GM23338 (cell line): ENCODE measurements at regions not wholly inside any gene's neighbourhood (a gene's known extent, or its start where the extent isn't known, plus 50 kb on each side); places are given as distances from the start of the nearest gene placed in this dataset.

Source experiments
- ATAC-seq: fragments of 200-7000 bp; cut with Tn5 transposase; 3 replicates; pipeline ENCODE4 v1.9.1; 2020
- DNase-seq: peaks from one replicate; pipeline ENCODE4 v3.0.0-alpha.2; 2015; ENCODE audit warnings: low spot score
- H2AFZ ChIP-seq: fragments of 200-600 bp; sonication (generic); 2 replicates; pipeline ENCODE4 v1.8.0; 2016; ENCODE audit warnings: antibody characterized with exemption, mild to moderate bottlenecking, moderate library complexity
- H3F3A ChIP-seq: fragments of 200-600 bp; sonication (generic); replicated peaks from 2 replicates; pipeline ENCODE4 v1.8.0; 2017; ENCODE audit warnings: antibody characterized with exemption, mixed run types, low read depth
- H3K27ac ChIP-seq: fragments of 200-600 bp; sonication (generic); 2 replicates; pipeline ENCODE4 v1.6.1; 2016; ENCODE audit warnings: low read depth
- H3K27me3 ChIP-seq: fragments of 200-600 bp; sonication (generic); 2 replicates; pipeline ENCODE4 v1.8.0; 2016; ENCODE audit warnings: mild to moderate bottlenecking, mixed run types, moderate library complexity; ENCODE audit not compliant: insufficient read depth
- H3K36me3 ChIP-seq: fragments of 200-600 bp; sonication (generic); 2 replicates; pipeline ENCODE4 v1.8.0; 2016; ENCODE audit warnings: mild to moderate bottlenecking; ENCODE audit not compliant: insufficient read depth
- H3K4me1 ChIP-seq: fragments of 200-600 bp; sonication (generic); 2 replicates; pipeline ENCODE4 v1.8.0; 2016; ENCODE audit warnings: mild to moderate bottlenecking, moderate library complexity; ENCODE audit not compliant: insufficient read depth
- H3K4me2 ChIP-seq: fragments of 200-600 bp; sonication (generic); 2 replicates; pipeline ENCODE4 v1.7.1; 2017; ENCODE audit warnings: mixed run types
- H3K4me3 ChIP-seq: fragments of 200-600 bp; sonication (generic); 2 replicates; pipeline ENCODE4 v1.6.1; 2016; ENCODE audit warnings: mixed run types
- H3K79me2 ChIP-seq: fragments of 200-600 bp; sonication (generic); replicated peaks from 2 replicates; pipeline ENCODE4 v1.8.0; 2017; ENCODE audit warnings: mild to moderate bottlenecking; ENCODE audit not compliant: insufficient read depth
- H3K9me2 ChIP-seq: fragments of 200-600 bp; sonication (generic); 2 replicates; pipeline ENCODE4 v1.8.0; 2017; ENCODE audit not compliant: insufficient read depth
- H4K20me1 ChIP-seq: fragments of 200-600 bp; sonication (generic); replicated peaks from 2 replicates; pipeline ENCODE4 v1.8.0; 2017; ENCODE audit warnings: mild to moderate bottlenecking; ENCODE audit not compliant: insufficient read depth
- H3K27ac Mint-ChIP-seq: 2 replicates; pipeline ENCODE4 v1.8.0; 2020; ENCODE audit warnings: inconsistent platforms, mild to moderate bottlenecking, moderate library complexity, mixed read lengths
- H3K27me3 Mint-ChIP-seq: 3 replicates; pipeline ENCODE4 v1.8.0; 2022; ENCODE audit warnings: low read depth, mild to moderate bottlenecking, moderate library complexity, mixed read lengths, inconsistent platforms; ENCODE audit not compliant: insufficient read depth, poor library complexity
- H3K36me3 Mint-ChIP-seq: 3 replicates; pipeline ENCODE4 v1.8.0; 2021; ENCODE audit warnings: low read depth, mild to moderate bottlenecking, inconsistent platforms, moderate library complexity, mixed read lengths
- H3K4me1 Mint-ChIP-seq: 3 replicates; pipeline ENCODE4 v1.8.0; 2020; ENCODE audit warnings: mild to moderate bottlenecking, inconsistent platforms, mixed read lengths
- H3K4me3 Mint-ChIP-seq: 3 replicates; pipeline ENCODE4 v1.8.0; 2021; ENCODE audit warnings: moderate library complexity, mild to moderate bottlenecking, inconsistent platforms, mixed read lengths
- H3K9me3 Mint-ChIP-seq: 3 replicates; pipeline ENCODE4 v1.8.0; 2020; ENCODE audit warnings: moderate library complexity, mild to moderate bottlenecking, inconsistent platforms, mixed read lengths
- CREB1 ChIP-seq: fragments of 250-450 bp; sonication (Bioruptor Pico); IDR thresholded peaks from 2 replicates; pipeline ENCODE4 v1.5.0; 2020; ENCODE audit warnings: low read depth, mild to moderate bottlenecking, moderate library complexity
- CTCF ChIP-seq, 2 experiments: fragments of 200-600 bp in 1 of 2; sonication (generic) in 1 of 2; conservative IDR thresholded peaks; 2 replicates each; pipeline versions ENCODE4 v1.5.1 to v1.6.1; 2016 to 2017; ENCODE audit warnings: antibody characterized with exemption in 2 of 2, low read depth in 2 of 2, mild to moderate bottlenecking in 2 of 2, moderate library complexity in 1 of 2
- ETS1 ChIP-seq: IDR thresholded peaks from 2 replicates; pipeline ENCODE4 v1.6.1; 2016; ENCODE audit warnings: antibody characterized with exemption
- EZH2 ChIP-seq: fragments of 200-600 bp; sonication (generic); IDR thresholded peaks from one replicate; pipeline ENCODE4 v1.8.0; 2017; ENCODE audit warnings: antibody characterized with exemption, mild to moderate bottlenecking, low read depth; ENCODE audit not compliant: unreplicated experiment
- EZH2phosphoT487 ChIP-seq: fragments of 200-600 bp; sonication (generic); IDR thresholded peaks from one replicate; pipeline ENCODE4 v1.8.1; 2018; ENCODE audit warnings: antibody characterized with exemption; ENCODE audit not compliant: unreplicated experiment
- JUNB ChIP-seq: IDR thresholded peaks from one replicate; pipeline ENCODE4 v1.6.1; 2016; ENCODE audit warnings: antibody characterized with exemption; ENCODE audit not compliant: unreplicated experiment
- NANOG ChIP-seq: IDR thresholded peaks from 2 replicates; pipeline ENCODE4 v1.6.1; 2016; ENCODE audit warnings: antibody characterized with exemption, borderline replicate concordance
- POLR2AphosphoS5 ChIP-seq: IDR thresholded peaks from 2 replicates; pipeline ENCODE4 v1.6.1; 2016; ENCODE audit warnings: antibody characterized with exemption, low read depth
- REST ChIP-seq: IDR thresholded peaks from one replicate; pipeline ENCODE4 v1.6.1; 2018; ENCODE audit warnings: antibody characterized with exemption; ENCODE audit not compliant: unreplicated experiment
- STAT1 ChIP-seq: IDR thresholded peaks from one replicate; pipeline ENCODE4 v1.6.1; 2016; ENCODE audit warnings: antibody characterized with exemption; ENCODE audit not compliant: unreplicated experiment
- ZNF114 ChIP-seq: fragments of 250-450 bp; sonication (Bioruptor Pico); IDR thresholded peaks from 2 replicates; pipeline ENCODE4 v1.5.0; 2020; ENCODE audit warnings: mild to moderate bottlenecking, moderate library complexity
- ZNF331 ChIP-seq: fragments of 250-450 bp; sonication (Bioruptor Pico); IDR thresholded peaks from 2 replicates; pipeline ENCODE4 v1.5.0; 2020; ENCODE audit warnings: low read depth, mild to moderate bottlenecking, moderate library complexity

GRCh38 chr4:132991111-132991510 lies 158.0 kb upstream of the PCDH10 start (continued):
- no peak for TF ChIP-seq ETS1
- TF ChIP-seq EZH2phosphoT487: no peak
- TF ChIP-seq JUNB: no peak
- no peak for TF ChIP-seq CREB1 (CRISPR knock-in tag)
- TF ChIP-seq STAT1: no peak
- no peak for TF ChIP-seq REST
- no peak for TF ChIP-seq NANOG
- no peak for TF ChIP-seq ZNF114 (CRISPR knock-in tag)
- TF ChIP-seq POLR2AphosphoS5: no peak

- Mint-ChIP-seq H3K9me3 (no peaks in the 10 kb centered on the region), H3K27me3 (no peaks in the 10 kb centered on the region), H3K36me3 (no peaks in the 10 kb centered on the region), H3K4me1 (peaks cover 3% of the 10 kb centered on the region; the same call in 1 of the 3 replicates), H3K4me3 (no peak overlapping the region), H3K27ac (no peak overlapping the region)
- DNase-seq: no peak
- Histone ChIP-seq H3K79me2 (no peaks in the 10 kb centered on the region), H2AFZ (no peak overlapping the region), H3K4me2 (no peak overlapping the region), H3K4me3 (no peak overlapping the region), H3F3A (no peaks in the 10 kb centered on the region), H3K27ac (no peak overlapping the region), H3K27me3 (no peaks in the 10 kb centered on the region), H4K20me1 (no peaks in the 10 kb centered on the region), H3K36me3 (no peaks in the 10 kb centered on the region), H3K4me1 (no peaks in the 10 kb centered on the region; the same call in 1 of the 2 replicates), H3K9me2 (no peaks in the 10 kb centered on the region)
- no peak for ATAC-seq
- TF ChIP-seq EZH2phosphoT487 (no peak), JUNB (no peak), POLR2AphosphoS5 (no peak), REST (no peak), CREB1 (CRISPR knock-in tag) (no peak), STAT1 (no peak), ETS1 (no peak), EZH2 (no peak), ZNF331 (CRISPR knock-in tag) (no peak), CTCF (conservative IDR thresholded peaks at IDR 0.05; ENCODE audit: low read depth in 2 of 2) (no peak)
These were observed 156.4 kb upstream of the PCDH10 start for GRCh38 chr4:132992686-132993085.
